B cell (primary cell): ENCODE measurements at regions not wholly inside any gene's neighbourhood (a gene's known extent, or its start where the extent isn't known, plus 50 kb on each side); places are given as distances from the start of the nearest gene placed in this dataset.

Source experiments
- CTCF ChIP-seq: fragments of 200-600 bp; IDR thresholded peaks from one replicate; pipeline ENCODE4 v1.8.0; 2022; ENCODE audit warnings: antibody characterized with exemption, mild to moderate bottlenecking
- EZH2 ChIP-seq: IDR thresholded peaks from 2 replicates; pipeline ENCODE4 v1.6.1; 2012; ENCODE audit warnings: borderline replicate concordance, low read depth, mild to moderate bottlenecking, moderate library complexity, low read length; ENCODE audit not compliant: insufficient read depth, poor library complexity, severe bottlenecking

- TF ChIP-seq CTCF (no peak), EZH2 (no peak)
These were observed 247.4 kb upstream of the IL12A start for GRCh38 chr3:159741281-159741680.
